ENCODE measurements at regions not wholly inside any gene's neighbourhood (a gene's known extent, or its start where the extent isn't known, plus 50 kb on each side); places are given as distances from the start of the nearest gene placed in this dataset.

- Histone ChIP-seq H3K4me3 (replicated peaks in 1 of 4; ENCODE audit: control extremely low read depth in 1 of 4, insufficient read depth in 1 of 4, low read depth in 3 of 4, low read length in 4 of 4) (no peak overlapping the region), H2AFZ (ENCODE audit: low read length) (no peak overlapping the region), H3K4me2 (ENCODE audit: extremely low read depth, insufficient read depth, low read length) (no peak overlapping the region), H3K79me2 (ENCODE audit: control insufficient read depth, insufficient read depth, low read length) (no peaks in the 10 kb centered on the region), H3K27me3 (ENCODE audit: control insufficient read depth, insufficient read depth, low read length) (no peaks in the 10 kb centered on the region), H3K27ac (ENCODE audit: insufficient read depth, low read length) (no peak overlapping the region), H3K36me3 (ENCODE audit: control insufficient read depth, insufficient read depth, low read length) (no peaks in the 10 kb centered on the region), H4K20me1 (ENCODE audit: control insufficient read depth, extremely low read depth, insufficient read depth, low read length) (no peaks in the 10 kb centered on the region), H3K9ac (ENCODE audit: insufficient read depth, low read length) (no peak overlapping the region), H3K4me1 (ENCODE audit: control insufficient read depth, extremely low read depth, insufficient read depth, low read length) (no peaks in the 10 kb centered on the region), H3K9me3 (ENCODE audit: control insufficient read depth, insufficient read depth, low read depth, low read length) (no peaks in the 10 kb centered on the region)
- TF ChIP-seq CTCF (conservative IDR thresholded peaks at IDR 0.05 in 1 of 2, IDR thresholded peaks at IDR 0.05 in 1 of 2; ENCODE audit: low read depth in 1 of 2, low read length in 2 of 2) (no peak), EZH2 (IDR thresholded peaks at IDR 0.05; ENCODE audit: low read length, missing control alignments) (no peak)
- DNase-seq (ENCODE audit: low read depth in 2 of 2), result no peak
These were observed 515.3 kb downstream of the EPHB1 start for GRCh38 chr3:135310317-135310716.

GRCh38 chr3:135311699-135312098, 516.6 kb downstream of the EPHB1 start:
- Histone ChIP-seq H3K9me3 (ENCODE audit: control insufficient read depth, insufficient read depth, low read depth, low read length) (no peaks in the 10 kb centered on the region), H4K20me1 (ENCODE audit: control insufficient read depth, extremely low read depth, insufficient read depth, low read length) (no peaks in the 10 kb centered on the region), H3K79me2 (ENCODE audit: control insufficient read depth, insufficient read depth, low read length) (no peaks in the 10 kb centered on the region), H3K4me3 (replicated peaks in 1 of 4; ENCODE audit: control extremely low read depth in 1 of 4, insufficient read depth in 1 of 4, low read depth in 3 of 4, low read length in 4 of 4) (no peak overlapping the region), H3K27ac (ENCODE audit: insufficient read depth, low read length) (no peak overlapping the region), H2AFZ (ENCODE audit: low read length) (no peak overlapping the region), H3K27me3 (ENCODE audit: control insufficient read depth, insufficient read depth, low read length) (no peaks in the 10 kb centered on the region), H3K4me1 (ENCODE audit: control insufficient read depth, extremely low read depth, insufficient read depth, low read length) (no peaks in the 10 kb centered on the region), H3K4me2 (ENCODE audit: extremely low read depth, insufficient read depth, low read length) (no peak overlapping the region), H3K9ac (ENCODE audit: insufficient read depth, low read length) (no peak overlapping the region), H3K36me3 (ENCODE audit: control insufficient read depth, insufficient read depth, low read length) (no peaks in the 10 kb centered on the region)
- TF ChIP-seq CTCF (conservative IDR thresholded peaks at IDR 0.05 in 1 of 2, IDR thresholded peaks at IDR 0.05 in 1 of 2; ENCODE audit: low read depth in 1 of 2, low read length in 2 of 2) (no peak), EZH2 (IDR thresholded peaks at IDR 0.05; ENCODE audit: low read length, missing control alignments) (no peak)
- DNase-seq (ENCODE audit: low read depth in 2 of 2), result no peak

- Histone ChIP-seq H3K27me3 (ENCODE audit: control insufficient read depth, insufficient read depth, low read length) (no peaks in the 10 kb centered on the region), H3K4me2 (ENCODE audit: extremely low read depth, insufficient read depth, low read length) (no peak overlapping the region), H3K9me3 (ENCODE audit: control insufficient read depth, insufficient read depth, low read depth, low read length) (no peaks in the 10 kb centered on the region), H3K4me1 (ENCODE audit: control insufficient read depth, extremely low read depth, insufficient read depth, low read length) (no peaks in the 10 kb centered on the region), H4K20me1 (ENCODE audit: control insufficient read depth, extremely low read depth, insufficient read depth, low read length) (no peaks in the 10 kb centered on the region), H3K79me2 (ENCODE audit: control insufficient read depth, insufficient read depth, low read length) (no peaks in the 10 kb centered on the region), H3K4me3 (replicated peaks in 1 of 4; ENCODE audit: control extremely low read depth in 1 of 4, insufficient read depth in 1 of 4, low read depth in 3 of 4, low read length in 4 of 4) (no peak overlapping the region), H3K27ac (ENCODE audit: insufficient read depth, low read length) (no peak overlapping the region), H3K36me3 (ENCODE audit: control insufficient read depth, insufficient read depth, low read length) (no peaks in the 10 kb centered on the region), H2AFZ (ENCODE audit: low read length) (no peak overlapping the region), H3K9ac (ENCODE audit: insufficient read depth, low read length) (no peak overlapping the region)
- DNase-seq (ENCODE audit: low read depth in 2 of 2), result no peak
- TF ChIP-seq CTCF (conservative IDR thresholded peaks at IDR 0.05 in 1 of 2, IDR thresholded peaks at IDR 0.05 in 1 of 2; ENCODE audit: low read depth in 1 of 2, low read length in 2 of 2), result no peak
- TF ChIP-seq EZH2 (IDR thresholded peaks at IDR 0.05; ENCODE audit: low read length, missing control alignments), result no peak
These were observed 519.2 kb downstream of the EPHB1 start for GRCh38 chr3:135314237-135314636.
